A673 (cell line): ENCODE measurements at regions not wholly inside any gene's neighbourhood (a gene's known extent, or its start where the extent isn't known, plus 50 kb on each side); places are given as distances from the start of the nearest gene placed in this dataset.

Experiments
- BruUV-seq: library from RNA; stranded (reverse); fragments of 400-500 nt; replicated peaks from 2 replicates; lab custom pipeline; 2021; lab: Mats Ljungman, UMichigan
- CTCF ChIA-PET: fragments of 300-600 bp; sonication (Branson Sonifier 250); formaldehyde crosslinking; loops from one replicate; lab custom pipeline; 2022; ENCODE audit warnings: antibody characterized with exemption; lab: Charles Lee
- POLR2A ChIA-PET: fragments of 300-600 bp; sonication (Branson Sonifier 250); formaldehyde crosslinking; loops from one replicate; lab custom pipeline; 2022; ENCODE audit warnings: antibody characterized with exemption; ENCODE audit not compliant: low non-redundant PET; lab: Charles Lee
- DNase-seq: peaks from one replicate; pipeline ENCODE4 v3.0.0-alpha.2; 2015; ENCODE audit warnings: low spot score
- H3K27ac ChIP-seq: fragments of 200-600 bp; sonication (generic); 2 replicates; pipeline ENCODE4 v1.5.1; 2016; ENCODE audit warnings: mixed run types, low read depth, mild to moderate bottlenecking, mixed read lengths, antibody characterized with exemption, low read length; ENCODE audit not compliant: poor library complexity, severe bottlenecking
- H3K27me3 ChIP-seq: fragments of 200-600 bp; sonication (generic); replicated peaks from 2 replicates; pipeline ENCODE4 v1.6.1; 2017; ENCODE audit warnings: mixed run types, low read depth, mild to moderate bottlenecking, mixed read lengths, antibody characterized with exemption, low read length; ENCODE audit not compliant: insufficient read depth, poor library complexity
- H3K36me3 ChIP-seq: fragments of 200-600 bp; sonication (generic); 2 replicates; pipeline ENCODE4 v1.6.1; 2016; ENCODE audit warnings: mixed run types, mild to moderate bottlenecking, mixed read lengths, antibody characterized with exemption, low read length; ENCODE audit not compliant: insufficient read depth, poor library complexity, severe bottlenecking
- H3K4me1 ChIP-seq: fragments of 200-600 bp; sonication (generic); 2 replicates; pipeline ENCODE4 v1.6.1; 2017; ENCODE audit warnings: mixed run types, mild to moderate bottlenecking, mixed read lengths, antibody characterized with exemption, low read length; ENCODE audit not compliant: insufficient read depth, poor library complexity, severe bottlenecking
- H3K4me3 ChIP-seq: fragments of 200-600 bp; sonication (generic); 2 replicates; pipeline ENCODE4 v1.5.1; 2016; ENCODE audit warnings: low read depth, mixed run types, mild to moderate bottlenecking, mixed read lengths, low read length; ENCODE audit not compliant: poor library complexity, severe bottlenecking
- H3K9me3 ChIP-seq: fragments of 200-600 bp; sonication (generic); 2 replicates; pipeline ENCODE4 v1.6.1; 2016; ENCODE audit warnings: mixed run types, low read depth, mild to moderate bottlenecking, mixed read lengths, antibody characterized with exemption, low read length; ENCODE audit not compliant: poor library complexity, severe bottlenecking
- EZH2 ChIP-seq: fragments of 200-600 bp; sonication (generic); IDR thresholded peaks from 2 replicates; pipeline ENCODE4 v1.6.1; 2017; ENCODE audit warnings: borderline replicate concordance, low read depth, mild to moderate bottlenecking, mixed read lengths, antibody characterized with exemption, low read length; ENCODE audit not compliant: poor library complexity, severe bottlenecking
- intact Hi-C: fragments of 100-400 bp; cut with micrococcal nuclease; formaldehyde crosslinking; loops from one replicate; pipeline ENCODE4 v1.10.0; 2022; ENCODE audit not compliant: unreplicated experiment
- TF ChIP-seq, protein P1 (sequence below): fragments of 300-800, 200-600 bp; sonication (generic); conservative IDR thresholded peaks from 2 replicates; pipeline ENCODE4 v1.5.1; 2017; ENCODE audit warnings: low read depth, mild to moderate bottlenecking, antibody characterized with exemption, low read length, moderate library complexity, mixed read lengths

- no TSS peak for BruUV-seq
- CTCF ChIA-PET: no interaction called here
These were observed 78.7 kb upstream of the PDE5A start for GRCh38 chr4:119707336-119707735.

DNA sequence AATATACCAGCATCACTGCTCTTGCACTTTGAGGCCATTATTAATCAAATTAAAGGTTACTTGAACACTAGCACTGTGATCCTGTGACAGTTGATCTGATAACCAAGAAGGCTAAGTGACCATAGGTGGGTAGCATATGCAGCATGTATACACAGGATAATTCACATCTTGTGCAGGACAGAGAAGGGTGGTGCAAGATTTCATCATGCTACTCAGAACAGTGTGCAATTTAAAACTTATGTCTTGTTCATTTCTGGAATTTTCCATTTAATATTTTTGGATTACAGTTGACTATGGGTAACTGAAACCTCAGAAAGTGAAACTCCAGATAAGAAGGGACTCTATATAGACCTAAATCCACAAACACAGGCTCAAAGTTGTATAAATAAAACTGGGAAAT, 78.2 kb upstream of the PDE5A start:
- Histone ChIP-seq H3K27me3 (no peaks in the 10 kb centered on the region), H3K4me1 (no peaks in the 10 kb centered on the region), H3K27ac (no peak overlapping the region), H3K9me3 (no peaks in the 10 kb centered on the region), H3K4me3 (no peak overlapping the region), H3K36me3 (no peaks in the 10 kb centered on the region)
- ChIA-PET POLR2A (no interaction called here), CTCF (no interaction called here)
- no TSS peak for BruUV-seq
- TF ChIP-seq, protein P1, sequence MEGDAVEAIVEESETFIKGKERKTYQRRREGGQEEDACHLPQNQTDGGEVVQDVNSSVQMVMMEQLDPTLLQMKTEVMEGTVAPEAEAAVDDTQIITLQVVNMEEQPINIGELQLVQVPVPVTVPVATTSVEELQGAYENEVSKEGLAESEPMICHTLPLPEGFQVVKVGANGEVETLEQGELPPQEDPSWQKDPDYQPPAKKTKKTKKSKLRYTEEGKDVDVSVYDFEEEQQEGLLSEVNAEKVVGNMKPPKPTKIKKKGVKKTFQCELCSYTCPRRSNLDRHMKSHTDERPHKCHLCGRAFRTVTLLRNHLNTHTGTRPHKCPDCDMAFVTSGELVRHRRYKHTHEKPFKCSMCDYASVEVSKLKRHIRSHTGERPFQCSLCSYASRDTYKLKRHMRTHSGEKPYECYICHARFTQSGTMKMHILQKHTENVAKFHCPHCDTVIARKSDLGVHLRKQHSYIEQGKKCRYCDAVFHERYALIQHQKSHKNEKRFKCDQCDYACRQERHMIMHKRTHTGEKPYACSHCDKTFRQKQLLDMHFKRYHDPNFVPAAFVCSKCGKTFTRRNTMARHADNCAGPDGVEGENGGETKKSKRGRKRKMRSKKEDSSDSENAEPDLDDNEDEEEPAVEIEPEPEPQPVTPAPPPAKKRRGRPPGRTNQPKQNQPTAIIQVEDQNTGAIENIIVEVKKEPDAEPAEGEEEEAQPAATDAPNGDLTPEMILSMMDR: no peak
- TF ChIP-seq EZH2: no peak
- intact Hi-C loops: no loop called here
- no peak for DNase-seq

More at GRCh38 chr4:119707336-119707735, 78.7 kb upstream of the PDE5A start:
- intact Hi-C loops: no loop called here
- no peak overlapping the region for H3K4me3 ChIP-seq
- H3K9me3 ChIP-seq: no peaks in the 10 kb centered on the region
- no peaks in the 10 kb centered on the region for H3K4me1 ChIP-seq
- no peak for DNase-seq
- no peak overlapping the region for H3K27ac ChIP-seq
- H3K36me3 ChIP-seq: no peaks in the 10 kb centered on the region
- TF ChIP-seq EZH2: no peak
- TF ChIP-seq, protein P1: no peak
- H3K27me3 ChIP-seq: no peaks in the 10 kb centered on the region
- POLR2A ChIA-PET: no interaction called here

GRCh38 chr4:119697887-119698393, 69.3 kb upstream of the PDE5A start:
- no peaks in the 10 kb centered on the region for H3K4me1 ChIP-seq
- intact Hi-C loops: no loop called here
- CTCF ChIA-PET: no interaction called here
- BruUV-seq: no TSS peak
- no peak overlapping the region for H3K27ac ChIP-seq
- no peaks in the 10 kb centered on the region for H3K36me3 ChIP-seq
- H3K27me3 ChIP-seq: no peaks in the 10 kb centered on the region
- H3K9me3 ChIP-seq: no peaks in the 10 kb centered on the region
- no peak for DNase-seq
- POLR2A ChIA-PET: no interaction called here
- H3K4me3 ChIP-seq: no peak overlapping the region
- TF ChIP-seq, protein P1: no peak
- no peak for TF ChIP-seq EZH2
